HG03108 (cell line): ENCODE measurements at regions not wholly inside any gene's neighbourhood (a gene's known extent, or its start where the extent isn't known, plus 50 kb on each side); places are given as distances from the start of the nearest gene placed in this dataset.
"Not testable (repeated sequence)": the region's sequence is repeated elsewhere in the genome, so short reads cannot be mapped to it uniquely, and the experiment has no call there.

Experiments
- ATAC-seq: cut with Tn5 transposase; IDR thresholded peaks from one replicate; pipeline ENCODE4 v1.9.1; 2021; ENCODE audit warnings: moderate library complexity; ENCODE audit not compliant: unreplicated experiment

DNA sequence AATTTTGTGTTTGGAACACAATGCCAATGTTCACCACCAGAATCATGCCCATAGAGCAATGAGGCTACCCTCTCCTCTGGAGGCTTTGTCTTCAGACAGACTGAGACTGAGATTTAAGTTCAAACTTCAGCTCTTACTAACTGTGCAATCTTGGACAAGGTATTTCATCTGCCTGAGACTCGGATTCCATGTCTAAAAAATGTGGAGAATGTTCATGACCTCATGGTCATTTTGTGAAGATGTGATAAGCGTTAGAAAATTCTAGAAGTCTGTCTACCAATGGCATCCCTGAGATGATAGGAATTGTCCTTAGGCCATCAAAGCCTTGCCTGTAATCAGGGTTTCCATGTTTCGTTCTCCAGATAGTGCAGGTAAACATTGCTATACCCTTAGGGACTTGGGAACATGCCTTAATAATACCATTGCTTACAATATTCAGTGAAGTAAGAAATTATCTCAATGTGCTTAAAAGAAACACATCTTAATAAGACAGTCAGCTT, 388.2 kb upstream of the MAF start:
- ATAC-seq = no peak

- no peak for ATAC-seq
These were observed 387.6 kb upstream of the MAF start for GRCh38 chr16:79988089-79988488.

DNA sequence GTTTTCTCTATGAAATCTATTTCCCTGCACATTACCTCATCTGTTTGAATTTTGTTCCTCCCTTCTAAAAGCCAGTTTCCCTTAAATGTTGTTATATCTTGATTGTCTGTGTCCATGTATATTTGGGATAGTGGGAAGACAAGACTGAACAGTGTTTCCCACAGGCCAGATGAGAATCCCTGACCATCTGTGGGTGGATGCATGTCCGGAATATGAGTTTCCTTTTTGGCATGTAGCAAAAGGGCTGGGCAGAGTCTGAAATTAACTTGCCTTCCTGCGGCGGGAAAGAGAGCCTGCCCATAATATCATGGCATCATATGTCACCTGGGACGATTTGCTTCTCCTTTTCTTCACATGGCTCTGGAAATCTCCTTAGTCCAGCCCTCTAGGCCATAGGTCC, 385.8 kb upstream of the MAF start:
- ATAC-seq = no peak

- ATAC-seq = no peak
These were observed 385.1 kb upstream of the MAF start for GRCh38 chr16:79985606-79986005.

DNA sequence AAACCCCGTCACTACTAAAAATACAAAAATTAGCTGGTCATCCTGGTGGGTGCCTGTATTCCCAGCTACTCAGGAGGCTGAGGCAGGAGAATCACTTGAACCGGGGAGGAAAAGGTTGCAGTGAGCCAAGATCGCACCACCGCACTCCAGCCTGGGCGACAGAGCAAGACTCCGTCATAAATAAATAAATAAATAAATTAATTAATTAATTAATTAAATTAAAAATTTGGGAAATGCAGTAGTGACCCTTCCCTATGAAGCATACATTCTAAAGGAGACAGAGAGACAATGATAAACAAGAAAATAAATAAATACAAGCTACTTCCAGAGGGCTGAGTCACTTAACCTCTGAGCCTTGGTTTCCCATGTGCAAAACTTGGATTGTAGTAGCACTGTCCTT, 383.6 kb upstream of the MAF start:
- not testable (repeated sequence) for ATAC-seq

DNA sequence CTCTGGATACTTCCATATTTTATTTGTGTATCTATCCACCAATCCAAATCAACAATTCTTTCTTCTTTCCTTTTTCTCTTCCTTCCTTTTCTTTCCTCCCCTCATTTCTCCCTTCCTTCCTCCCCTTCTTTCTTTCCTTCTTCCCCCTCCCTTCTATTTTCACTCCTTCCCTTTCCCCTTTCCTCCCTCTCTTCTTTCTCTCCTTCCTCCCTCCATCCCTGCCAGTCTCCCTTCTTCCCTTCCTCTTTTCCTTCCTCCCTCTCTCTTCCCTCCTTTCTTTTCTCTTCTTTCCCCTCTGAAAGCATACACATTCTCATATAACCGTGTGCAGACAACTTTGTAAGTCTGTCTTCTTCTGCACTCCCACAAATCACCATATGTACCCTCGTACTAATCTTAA, 382.3 kb upstream of the MAF start:
- no peak for ATAC-seq

DNA sequence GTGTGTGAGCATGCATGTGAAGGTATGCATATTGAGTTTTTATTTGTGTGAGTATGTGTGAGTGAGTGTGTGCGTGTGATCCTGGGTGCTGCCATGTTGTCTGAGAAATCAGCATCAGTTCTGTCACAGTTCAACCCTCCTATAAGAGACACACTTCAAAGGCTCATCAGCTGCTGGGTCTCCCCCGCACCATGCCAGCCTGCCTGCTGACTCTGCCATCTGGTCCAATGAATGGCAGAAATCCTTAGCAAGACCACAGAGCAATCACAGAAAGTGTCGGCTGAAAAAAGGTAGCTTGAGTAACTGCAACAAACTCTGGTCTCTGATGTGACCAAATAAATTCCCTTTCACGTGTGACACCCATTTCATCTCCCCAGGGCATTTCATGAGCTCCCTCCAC, 381.8 kb upstream of the MAF start:
- ATAC-seq = no peak

- no peak for ATAC-seq
These were observed 381.3 kb upstream of the MAF start for GRCh38 chr16:79981814-79982213.

GRCh38 chr16:79980650-79981521, 380.3 kb upstream of the MAF start:
- no peak for ATAC-seq

- ATAC-seq = no peak
These were observed 377.7 kb upstream of the MAF start for GRCh38 chr16:79977940-79978836.

- no peak for ATAC-seq
These were observed 372.8 kb upstream of the MAF start for GRCh38 chr16:79973320-79973719.

DNA sequence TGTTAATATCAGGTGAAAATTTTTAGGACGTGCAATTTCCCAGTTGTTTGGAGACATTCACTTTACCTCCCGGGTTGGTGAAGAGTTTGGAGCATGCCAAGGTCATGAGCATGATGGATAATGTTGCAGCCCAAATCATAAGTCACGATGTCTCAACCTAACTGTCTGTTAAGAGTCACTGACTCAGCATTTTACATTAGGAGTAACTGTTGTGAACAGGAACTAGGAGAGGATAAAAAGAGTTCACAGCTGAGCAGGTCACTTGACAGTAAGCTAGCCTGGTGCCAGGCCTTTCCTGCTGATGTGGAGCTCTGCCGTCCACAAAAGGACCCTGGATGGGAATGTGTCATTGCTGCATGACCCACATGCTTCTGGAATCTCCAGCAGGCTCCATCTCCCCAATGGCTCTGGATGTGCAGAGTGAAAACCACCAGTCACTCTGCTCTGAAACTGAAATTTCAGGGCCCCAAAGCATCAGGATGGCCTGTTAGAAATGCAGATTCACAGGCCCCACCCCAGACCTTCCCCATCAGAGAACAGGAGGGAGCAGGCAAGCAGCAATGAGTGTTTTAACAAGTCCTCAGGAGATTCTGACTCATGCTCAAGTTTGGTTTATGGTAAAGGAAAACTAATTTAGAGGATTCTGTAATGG, 371.6 kb upstream of the MAF start:
- ATAC-seq = no peak

GRCh38 chr16:79971237-79971572, 370.7 kb upstream of the MAF start:
- no peak for ATAC-seq

DNA sequence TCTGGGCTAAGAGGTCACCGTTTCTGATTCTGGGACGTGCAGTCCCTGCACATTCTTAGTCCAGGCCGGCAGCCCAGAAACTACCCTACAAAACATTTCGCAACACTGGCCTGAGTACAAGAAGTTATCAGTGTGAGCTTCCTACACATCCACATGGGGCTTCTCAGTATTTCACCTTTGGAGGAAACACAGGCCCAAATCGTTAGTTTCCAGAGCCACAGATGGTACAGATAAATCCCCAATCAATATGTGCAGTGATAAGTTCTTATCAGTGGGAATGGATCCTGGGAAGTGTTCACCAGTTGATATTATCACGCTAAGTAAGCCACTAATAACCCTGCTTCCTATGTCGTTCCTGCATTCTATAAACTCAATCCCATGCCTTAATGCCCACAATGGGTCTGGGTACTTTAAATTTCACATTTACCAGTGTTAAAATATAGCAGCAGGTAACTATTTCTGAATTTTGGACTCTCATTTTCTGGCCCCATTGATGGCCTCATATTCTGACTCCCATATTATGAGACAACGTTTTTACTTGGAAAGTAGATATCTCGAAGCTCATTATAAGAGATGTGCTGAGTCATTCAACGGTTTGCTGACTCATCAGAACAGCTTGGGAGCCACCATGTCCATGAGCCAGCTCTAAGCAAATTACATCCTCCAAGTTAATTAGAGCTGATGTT, 370.2 kb upstream of the MAF start:
- no peak for ATAC-seq

- no peak for ATAC-seq
These were observed 369.6 kb upstream of the MAF start for GRCh38 chr16:79970087-79970486.

DNA sequence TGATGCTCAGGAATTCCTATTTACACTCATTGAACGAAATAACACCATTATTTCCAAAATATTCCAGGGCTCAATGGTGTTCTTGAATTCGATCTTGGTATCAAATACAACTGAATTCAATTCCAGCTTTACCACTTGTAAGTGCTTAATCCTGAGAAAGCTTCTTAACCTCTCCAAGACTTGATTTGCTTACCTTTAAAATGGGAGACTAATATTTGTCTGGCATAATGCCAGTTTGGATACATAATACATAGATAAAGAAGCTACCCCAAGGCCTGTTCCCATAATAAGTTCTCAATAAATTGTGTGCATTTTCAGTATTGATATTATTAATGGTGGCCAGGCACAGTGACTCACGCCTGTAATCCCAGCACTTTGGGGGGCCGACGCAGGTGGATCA, 368.9 kb upstream of the MAF start:
- ATAC-seq = no peak

DNA sequence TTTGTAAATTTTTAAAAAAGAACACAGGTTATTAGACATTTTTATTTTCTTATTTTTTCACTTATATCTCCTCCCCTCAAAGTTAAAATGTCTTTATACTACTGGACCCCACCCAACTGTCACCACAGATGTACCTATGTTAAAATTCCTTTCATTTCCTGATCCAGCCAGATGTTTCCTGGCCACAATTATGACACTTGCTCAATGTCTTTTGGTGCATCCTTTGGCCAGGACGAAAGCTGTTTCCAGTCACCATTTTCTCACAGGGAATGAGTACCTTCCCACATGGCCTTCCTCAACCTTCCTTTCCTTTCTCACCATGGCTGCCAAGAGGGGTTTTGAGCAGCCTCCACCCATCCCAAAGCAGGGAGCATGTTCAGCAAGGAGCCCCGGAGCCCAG, 365.7 kb upstream of the MAF start:
- ATAC-seq = no peak

DNA sequence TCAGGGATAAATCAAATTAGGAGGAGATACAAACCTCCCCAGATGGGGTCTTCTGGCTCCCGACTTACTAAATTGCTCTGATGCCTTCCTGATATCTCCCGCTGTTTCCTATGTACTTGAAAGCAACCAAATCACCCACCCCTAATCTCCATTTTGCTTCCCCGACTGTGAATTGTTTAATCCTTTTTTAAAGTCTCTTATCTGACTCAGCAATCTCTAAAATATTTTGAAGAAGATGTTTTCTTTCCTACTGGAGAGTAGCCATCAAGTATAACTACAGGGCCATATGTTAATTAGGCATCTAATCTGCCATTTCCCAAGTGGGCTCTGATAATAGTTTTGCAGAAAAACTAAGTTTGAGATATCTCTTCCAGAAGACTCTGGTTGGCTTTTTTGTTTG, 365.2 kb upstream of the MAF start:
- ATAC-seq = no peak

GRCh38 chr16:79964104-79964503, 363.6 kb upstream of the MAF start:
- ATAC-seq = no peak

- ATAC-seq = no peak
These were observed 362.4 kb upstream of the MAF start for GRCh38 chr16:79962962-79963361.

DNA sequence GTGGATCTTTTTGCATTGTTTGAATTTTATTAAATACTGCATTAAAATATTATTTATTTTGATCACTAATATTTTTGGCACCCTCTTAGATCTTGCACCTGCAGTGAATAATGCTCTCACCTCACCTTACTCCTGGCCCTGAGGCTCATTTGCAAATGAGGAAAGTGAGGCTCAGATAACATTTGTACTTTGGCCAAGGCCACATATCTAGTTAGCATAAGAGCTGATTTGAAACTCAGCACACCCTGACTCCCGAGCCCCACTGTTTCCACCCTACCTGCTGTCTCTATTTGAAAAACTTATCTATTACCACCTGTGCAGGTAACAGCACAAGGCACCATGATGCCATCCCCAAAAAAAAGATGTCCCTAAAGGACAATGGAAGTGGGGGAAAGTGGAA, 358.7 kb upstream of the MAF start:
- no peak for ATAC-seq
